AG09309 (cell line): ENCODE measurements at regions not wholly inside any gene's neighbourhood (a gene's known extent, or its start where the extent isn't known, plus 50 kb on each side); places are given as distances from the start of the nearest gene placed in this dataset.

Source experiments
- DNase-seq: peaks from one replicate; pipeline ENCODE4 v3.0.0-alpha.2; 2010; ENCODE audit warnings: low read depth
- H3K4me3 ChIP-seq: 2 replicates; pipeline ENCODE4 v1.5.1; 2011; ENCODE audit warnings: mild to moderate bottlenecking, low read depth, low read length, moderate library complexity; ENCODE audit not compliant: control insufficient read depth
- CTCF ChIP-seq: IDR thresholded peaks from 2 replicates; pipeline ENCODE4 v1.5.1; 2011; ENCODE audit warnings: mild to moderate bottlenecking, low read depth, low read length, inconsistent platforms; ENCODE audit not compliant: insufficient read depth, control insufficient read depth; ENCODE audit errors: missing control alignments

- TF ChIP-seq CTCF: no peak
- DNase-seq: no peak
- H3K4me3 ChIP-seq: no peak overlapping the region
Measured at GRCh38 chr9:78510035-78510434, 213.1 kb downstream of the PSAT1 start.

GRCh38 chr9:78515108-78515507 is 218.2 kb downstream of the PSAT1 start:
- no peak for TF ChIP-seq CTCF
- DNase-seq: no peak
- H3K4me3 ChIP-seq: no peak overlapping the region

GRCh38 chr9:78519786-78520185 is 222.9 kb downstream of the PSAT1 start:
- no peak for TF ChIP-seq CTCF
- no peak overlapping the region for H3K4me3 ChIP-seq
- no peak for DNase-seq

- DNase-seq: no peak
- H3K4me3 ChIP-seq: no peak overlapping the region
- no peak for TF ChIP-seq CTCF
Measured at GRCh38 chr9:78521680-78522079, 224.8 kb downstream of the PSAT1 start.

- TF ChIP-seq CTCF: no peak
- no peak overlapping the region for H3K4me3 ChIP-seq
- DNase-seq: no peak
Measured at GRCh38 chr9:78525986-78526560, 229.1 kb downstream of the PSAT1 start.

- no peak for DNase-seq
- no peak overlapping the region for H3K4me3 ChIP-seq
- TF ChIP-seq CTCF: no peak
Measured at GRCh38 chr9:78533500-78533899, 236.6 kb downstream of the PSAT1 start.

GRCh38 chr9:78539188-78539587 is 242.3 kb downstream of the PSAT1 start:
- no peak for DNase-seq
- no peak overlapping the region for H3K4me3 ChIP-seq
- no peak for TF ChIP-seq CTCF
